Adrenal gland (tissue), 5 donors: ENCODE measurements at regions not wholly inside any gene's neighbourhood (a gene's known extent, or its start where the extent isn't known, plus 50 kb on each side); places are given as distances from the start of the nearest gene placed in this dataset.

Experiments used
- POLR2A ChIP-seq, 2 donors: fragments of 450-650 bp; IDR thresholded peaks; one replicate each; pipeline ENCODE4 v1.6.1; 2017; ENCODE audit warnings: antibody characterized with exemption in 2 of 2, mild to moderate bottlenecking in 2 of 2, moderate library complexity in 1 of 2
- TF ChIP-seq, protein P1 (sequence below), 6 experiments: fragments of 450-650 bp in 4 of 6; fragments of 200-600 bp in 2 of 6; sonication (generic) in 1 of 6; IDR thresholded peaks; 1 replicate in 5 of 6; 2 replicates in 1 of 6; pipeline versions ENCODE4 v1.5.1 to v1.8.0; 2016 to 2021; ENCODE audit warnings: antibody characterized with exemption in 6 of 6, mild to moderate bottlenecking in 2 of 6, moderate library complexity in 1 of 6
- donor health status: DM: no; HTN: no; CAD: no.

- TF ChIP-seq, protein P1, sequence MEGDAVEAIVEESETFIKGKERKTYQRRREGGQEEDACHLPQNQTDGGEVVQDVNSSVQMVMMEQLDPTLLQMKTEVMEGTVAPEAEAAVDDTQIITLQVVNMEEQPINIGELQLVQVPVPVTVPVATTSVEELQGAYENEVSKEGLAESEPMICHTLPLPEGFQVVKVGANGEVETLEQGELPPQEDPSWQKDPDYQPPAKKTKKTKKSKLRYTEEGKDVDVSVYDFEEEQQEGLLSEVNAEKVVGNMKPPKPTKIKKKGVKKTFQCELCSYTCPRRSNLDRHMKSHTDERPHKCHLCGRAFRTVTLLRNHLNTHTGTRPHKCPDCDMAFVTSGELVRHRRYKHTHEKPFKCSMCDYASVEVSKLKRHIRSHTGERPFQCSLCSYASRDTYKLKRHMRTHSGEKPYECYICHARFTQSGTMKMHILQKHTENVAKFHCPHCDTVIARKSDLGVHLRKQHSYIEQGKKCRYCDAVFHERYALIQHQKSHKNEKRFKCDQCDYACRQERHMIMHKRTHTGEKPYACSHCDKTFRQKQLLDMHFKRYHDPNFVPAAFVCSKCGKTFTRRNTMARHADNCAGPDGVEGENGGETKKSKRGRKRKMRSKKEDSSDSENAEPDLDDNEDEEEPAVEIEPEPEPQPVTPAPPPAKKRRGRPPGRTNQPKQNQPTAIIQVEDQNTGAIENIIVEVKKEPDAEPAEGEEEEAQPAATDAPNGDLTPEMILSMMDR (IDR thresholded peaks at IDR 0.05): no peak
- no peak for TF ChIP-seq POLR2A (IDR thresholded peaks at IDR 0.05)
Measured at GRCh38 chr18:43751835-43752234, 474.5 kb upstream of the SYT4 start.
